ENCODE measurements at regions not wholly inside any gene's neighbourhood (a gene's known extent, or its start where the extent isn't known, plus 50 kb on each side); places are given as distances from the start of the nearest gene placed in this dataset.

DNA sequence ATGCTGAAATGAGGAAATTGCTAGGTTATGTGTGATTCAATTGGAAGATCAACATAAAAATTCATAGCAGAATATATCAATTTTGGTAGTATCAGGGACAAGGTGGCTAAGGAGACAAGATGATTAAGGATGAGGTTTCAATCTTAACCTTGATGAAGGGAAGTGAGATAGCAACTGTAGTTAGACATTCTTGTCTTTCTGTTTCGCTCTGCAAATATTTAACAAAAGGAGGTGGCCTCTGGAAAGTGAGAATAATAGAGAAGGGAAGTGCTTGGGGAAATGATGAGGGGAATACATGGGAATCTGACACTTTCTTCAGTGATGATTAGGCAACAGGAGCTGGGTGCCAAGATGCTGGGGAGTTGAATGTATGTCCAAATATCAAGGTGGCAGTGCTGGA lies 337.1 kb upstream of the PUDP start:
- H3K4me1 ChIP-seq (ENCODE audit: control insufficient read depth, extremely low read depth, insufficient read depth, low read length) = no peaks in the 10 kb centered on the region
- H3K79me2 ChIP-seq (ENCODE audit: control insufficient read depth, insufficient read depth, low read length) = no peaks in the 10 kb centered on the region
- no peak overlapping the region for H3K4me2 ChIP-seq (ENCODE audit: insufficient read depth, low read length)
- BruUV-seq (replicated peaks) = no TSS peak
- no peaks in the 10 kb centered on the region for H3K9me3 ChIP-seq (replicated peaks; ENCODE audit: control insufficient read depth, insufficient read depth, low read length)
- no peak overlapping the region for H2AFZ ChIP-seq (ENCODE audit: low read depth, low read length)
- FAIRE-seq = no peak
- no peak overlapping the region for H3K9ac ChIP-seq (replicated peaks; ENCODE audit: extremely low read depth, insufficient read depth, low read length)
- no peaks in the 10 kb centered on the region for H3K9me1 ChIP-seq (replicated peaks; ENCODE audit: control insufficient read depth, extremely low read depth, insufficient read depth, low read length)
- H3K27me3 ChIP-seq (ENCODE audit: control insufficient read depth in 2 of 2, insufficient read depth in 2 of 2, low read length in 2 of 2) = no peaks in the 10 kb centered on the region
- H4K20me1 ChIP-seq (replicated peaks; ENCODE audit: control insufficient read depth, extremely low read depth, insufficient read depth, low read length) = no peaks in the 10 kb centered on the region
- CTCF ChIA-PET = no interaction called here
- no peak overlapping the region for H3K4me3 ChIP-seq (replicated peaks in 1 of 3; ENCODE audit: insufficient read depth in 1 of 3, low read depth in 1 of 3, low read length in 3 of 3)
- no peak for DNase-seq (ENCODE audit: low read depth, low spot score)
- POLR2A ChIA-PET = no interaction called here
- dilution Hi-C loops (cut with MboI; ENCODE audit: extremely low pct_ligation_motif_present, low sequenced_read_pairs) (no loop called here), intact Hi-C loops (cut with micrococcal nuclease) (no loop called here)
- H3K36me3 ChIP-seq (ENCODE audit: control insufficient read depth in 2 of 2, extremely low read depth in 1 of 2, insufficient read depth in 2 of 2, low read length in 2 of 2) = no peaks in the 10 kb centered on the region
- no peak for TF ChIP-seq EZH2 (IDR thresholded peaks at IDR 0.05; ENCODE audit: borderline replicate concordance, low read depth, low read length, severe bottlenecking)
- no peak for TF ChIP-seq FOS (IDR thresholded peaks at IDR 0.05; ENCODE audit: borderline replicate concordance, insufficient read depth, low read length)
- no peak for TF ChIP-seq MYC (IDR thresholded peaks at IDR 0.05; ENCODE audit: low read depth, low read length)
- TF ChIP-seq, protein P1, sequence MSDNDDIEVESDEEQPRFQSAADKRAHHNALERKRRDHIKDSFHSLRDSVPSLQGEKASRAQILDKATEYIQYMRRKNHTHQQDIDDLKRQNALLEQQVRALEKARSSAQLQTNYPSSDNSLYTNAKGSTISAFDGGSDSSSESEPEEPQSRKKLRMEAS (IDR thresholded peaks at IDR 0.05; ENCODE audit: insufficient read depth, insufficient read length) = no peak
- TF ChIP-seq POLR2AphosphoS5 (IDR thresholded peaks at IDR 0.05; ENCODE audit: insufficient read depth, low read depth, low read length) = no peak
- no peak for TF ChIP-seq POLR2A (IDR thresholded peaks at IDR 0.05; ENCODE audit: low read depth, low read length)
- no peak for TF ChIP-seq JUN (IDR thresholded peaks at IDR 0.05; ENCODE audit: borderline replicate concordance, insufficient read depth, insufficient read length, low read depth)
- TF ChIP-seq, protein P2, sequence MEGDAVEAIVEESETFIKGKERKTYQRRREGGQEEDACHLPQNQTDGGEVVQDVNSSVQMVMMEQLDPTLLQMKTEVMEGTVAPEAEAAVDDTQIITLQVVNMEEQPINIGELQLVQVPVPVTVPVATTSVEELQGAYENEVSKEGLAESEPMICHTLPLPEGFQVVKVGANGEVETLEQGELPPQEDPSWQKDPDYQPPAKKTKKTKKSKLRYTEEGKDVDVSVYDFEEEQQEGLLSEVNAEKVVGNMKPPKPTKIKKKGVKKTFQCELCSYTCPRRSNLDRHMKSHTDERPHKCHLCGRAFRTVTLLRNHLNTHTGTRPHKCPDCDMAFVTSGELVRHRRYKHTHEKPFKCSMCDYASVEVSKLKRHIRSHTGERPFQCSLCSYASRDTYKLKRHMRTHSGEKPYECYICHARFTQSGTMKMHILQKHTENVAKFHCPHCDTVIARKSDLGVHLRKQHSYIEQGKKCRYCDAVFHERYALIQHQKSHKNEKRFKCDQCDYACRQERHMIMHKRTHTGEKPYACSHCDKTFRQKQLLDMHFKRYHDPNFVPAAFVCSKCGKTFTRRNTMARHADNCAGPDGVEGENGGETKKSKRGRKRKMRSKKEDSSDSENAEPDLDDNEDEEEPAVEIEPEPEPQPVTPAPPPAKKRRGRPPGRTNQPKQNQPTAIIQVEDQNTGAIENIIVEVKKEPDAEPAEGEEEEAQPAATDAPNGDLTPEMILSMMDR (IDR thresholded peaks at IDR 0.05; ENCODE audit: extremely low read depth in 1 of 2, insufficient read depth in 1 of 2, low read depth in 1 of 2, low read length in 2 of 2) = no peak
- no peak for TF ChIP-seq GATA2 (IDR thresholded peaks at IDR 0.05; ENCODE audit: insufficient read depth, insufficient read length, low read depth, low read length)
- H3K27ac ChIP-seq (ENCODE audit: insufficient read depth, low read depth, low read length) = no peak overlapping the region
